ENCODE measurements at regions not wholly inside any gene's neighbourhood (a gene's known extent, or its start where the extent isn't known, plus 50 kb on each side); places are given as distances from the start of the nearest gene placed in this dataset.

DNA sequence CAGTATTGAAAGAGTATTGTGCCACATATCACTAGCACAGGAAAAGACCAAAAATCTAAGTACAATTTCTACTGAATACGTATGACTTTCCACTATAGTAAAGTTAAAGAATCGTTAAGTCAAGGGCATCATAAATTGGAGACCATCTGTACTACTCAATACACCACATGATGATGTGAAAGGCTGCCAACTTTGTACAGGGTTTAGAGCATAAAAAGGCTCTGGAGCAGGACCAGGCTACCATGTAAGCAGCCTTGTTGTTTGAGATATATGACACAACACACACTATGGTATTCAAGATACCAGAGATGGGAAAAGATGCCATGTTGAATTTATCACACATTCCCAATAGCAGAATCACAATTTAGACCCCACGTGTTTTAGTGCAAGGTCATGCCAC, 294.9 kb upstream of the TRPC5 start:
- DNase-seq (ENCODE audit: low read depth), result no peak
- TF ChIP-seq, protein P1, sequence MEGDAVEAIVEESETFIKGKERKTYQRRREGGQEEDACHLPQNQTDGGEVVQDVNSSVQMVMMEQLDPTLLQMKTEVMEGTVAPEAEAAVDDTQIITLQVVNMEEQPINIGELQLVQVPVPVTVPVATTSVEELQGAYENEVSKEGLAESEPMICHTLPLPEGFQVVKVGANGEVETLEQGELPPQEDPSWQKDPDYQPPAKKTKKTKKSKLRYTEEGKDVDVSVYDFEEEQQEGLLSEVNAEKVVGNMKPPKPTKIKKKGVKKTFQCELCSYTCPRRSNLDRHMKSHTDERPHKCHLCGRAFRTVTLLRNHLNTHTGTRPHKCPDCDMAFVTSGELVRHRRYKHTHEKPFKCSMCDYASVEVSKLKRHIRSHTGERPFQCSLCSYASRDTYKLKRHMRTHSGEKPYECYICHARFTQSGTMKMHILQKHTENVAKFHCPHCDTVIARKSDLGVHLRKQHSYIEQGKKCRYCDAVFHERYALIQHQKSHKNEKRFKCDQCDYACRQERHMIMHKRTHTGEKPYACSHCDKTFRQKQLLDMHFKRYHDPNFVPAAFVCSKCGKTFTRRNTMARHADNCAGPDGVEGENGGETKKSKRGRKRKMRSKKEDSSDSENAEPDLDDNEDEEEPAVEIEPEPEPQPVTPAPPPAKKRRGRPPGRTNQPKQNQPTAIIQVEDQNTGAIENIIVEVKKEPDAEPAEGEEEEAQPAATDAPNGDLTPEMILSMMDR (conservative IDR thresholded peaks at IDR 0.05; ENCODE audit: low read depth, low read length), result no peak
- H3K4me3 ChIP-seq (ENCODE audit: low read depth, low read length), result no peak overlapping the region

DNA sequence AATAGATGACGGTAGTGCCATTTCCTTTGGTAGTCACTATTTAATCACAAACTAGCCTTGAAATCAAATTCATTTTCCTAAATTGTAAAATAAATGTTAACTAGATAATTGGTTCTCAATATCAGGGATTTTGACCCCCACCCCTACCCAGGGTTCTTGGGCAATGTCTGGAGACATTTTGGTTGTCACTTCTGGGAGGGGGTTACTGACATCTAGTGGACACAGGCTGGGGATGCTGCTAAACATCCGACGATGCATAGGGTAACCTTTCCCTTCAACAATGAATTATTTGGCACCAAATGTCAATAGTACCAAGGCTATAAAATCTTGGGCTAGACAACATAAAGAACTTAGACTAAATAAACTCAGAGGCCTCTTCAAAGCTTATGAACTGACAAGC, 285.8 kb upstream of the TRPC5 start:
- TF ChIP-seq, protein P1 (conservative IDR thresholded peaks at IDR 0.05; ENCODE audit: low read depth, low read length), result peak; percentile 26
- DNase-seq (ENCODE audit: low read depth), result no peak
- no peak overlapping the region for H3K4me3 ChIP-seq (ENCODE audit: low read depth, low read length)

DNA sequence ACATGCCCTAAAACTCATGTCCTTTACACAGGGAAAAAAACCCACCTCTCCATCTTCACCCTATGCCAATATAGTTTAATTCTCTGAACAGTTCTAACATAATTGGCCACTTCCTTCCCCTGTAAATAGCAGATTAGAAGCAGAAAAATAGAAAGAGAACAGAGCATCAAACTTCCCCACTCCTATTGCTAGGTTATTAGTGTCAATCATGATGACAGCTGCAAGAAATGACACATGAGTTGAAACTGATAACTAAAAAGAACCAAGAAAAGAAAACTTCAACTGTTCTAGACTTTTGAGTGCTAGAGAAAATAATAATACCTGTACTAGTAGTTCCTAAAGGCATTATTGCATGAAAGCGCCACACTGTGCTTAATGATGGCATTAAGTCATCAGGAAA, 284.5 kb upstream of the TRPC5 start:
- TF ChIP-seq, protein P1 (conservative IDR thresholded peaks at IDR 0.05; ENCODE audit: low read depth, low read length), result no peak
- H3K4me3 ChIP-seq (ENCODE audit: low read depth, low read length), result no peak overlapping the region
- DNase-seq (ENCODE audit: low read depth), result no peak

- DNase-seq (ENCODE audit: low read depth), result no peak
- no peak overlapping the region for H3K4me3 ChIP-seq (ENCODE audit: low read depth, low read length)
Measured at GRCh38 chrX:112359906-112360305, 277.3 kb upstream of the TRPC5 start.

DNA sequence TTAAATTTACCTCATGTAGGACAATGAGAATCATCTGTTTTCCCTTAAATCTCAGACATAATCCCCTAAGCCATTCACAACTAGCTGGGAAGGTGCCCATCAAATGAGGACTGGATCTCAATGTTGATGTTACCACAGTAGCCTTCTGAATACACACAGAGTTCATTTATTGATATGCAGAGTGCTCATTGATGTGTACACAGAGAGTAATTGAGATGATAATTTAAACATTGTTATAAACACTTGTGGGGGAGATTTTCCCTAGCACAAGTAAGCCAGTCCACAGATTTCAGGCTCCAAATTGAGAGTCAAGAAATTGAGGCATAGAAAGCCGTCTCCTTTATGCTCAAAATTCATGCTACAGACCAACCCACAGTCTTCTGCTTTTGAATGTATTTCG, 273.4 kb upstream of the TRPC5 start:
- no peak for DNase-seq (ENCODE audit: low read depth)
- TF ChIP-seq, protein P1 (conservative IDR thresholded peaks at IDR 0.05; ENCODE audit: low read depth, low read length), result no peak
- H3K4me3 ChIP-seq (ENCODE audit: low read depth, low read length), result no peak overlapping the region

More at GRCh38 chrX:112359906-112360305, 277.3 kb upstream of the TRPC5 start:
- TF ChIP-seq, protein P1 (conservative IDR thresholded peaks at IDR 0.05; ENCODE audit: low read depth, low read length), result no peak

DNA sequence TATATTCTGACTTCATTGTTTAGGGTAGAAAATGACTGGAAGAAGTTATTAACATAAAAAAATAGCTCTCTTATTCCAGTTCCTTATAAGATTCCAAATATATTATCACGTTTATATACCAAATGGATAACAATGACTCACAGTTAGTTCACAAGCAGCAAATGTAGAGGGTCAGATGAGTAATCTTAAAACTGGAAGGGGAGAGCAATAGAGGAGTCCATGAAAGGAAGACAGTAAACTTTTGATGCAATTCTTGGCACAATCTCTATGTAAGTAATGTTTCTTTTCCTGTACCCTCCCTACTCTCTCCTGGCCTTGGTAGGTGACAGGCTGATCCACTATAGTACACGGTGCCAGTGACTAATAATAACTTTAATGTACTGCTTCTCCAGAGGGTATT, 259.0 kb upstream of the TRPC5 start:
- TF ChIP-seq, protein P1 (conservative IDR thresholded peaks at IDR 0.05; ENCODE audit: low read depth, low read length), result no peak
- DNase-seq (ENCODE audit: low read depth), result no peak
- H3K4me3 ChIP-seq (ENCODE audit: low read depth, low read length), result no peak overlapping the region

DNA sequence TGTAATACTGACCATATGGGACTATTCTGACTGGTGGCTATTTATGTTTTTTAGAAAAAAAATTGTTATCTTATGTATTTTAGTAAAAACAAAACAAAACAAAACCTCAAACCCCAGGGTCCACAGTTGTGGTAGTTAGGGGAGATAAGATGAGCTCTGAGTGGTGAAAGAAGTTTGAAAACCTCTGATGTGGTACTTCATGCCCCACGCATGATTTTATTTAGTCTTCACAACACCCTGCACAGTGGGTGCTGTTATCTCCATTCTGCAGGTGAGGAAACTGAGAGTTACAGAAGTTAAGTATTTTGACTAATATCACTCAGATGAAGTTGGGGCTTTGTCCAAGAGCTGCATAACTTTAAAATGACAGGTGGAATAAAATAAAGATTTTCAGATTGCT, 230.6 kb upstream of the TRPC5 start:
- no peak overlapping the region for H3K4me3 ChIP-seq (ENCODE audit: low read depth, low read length)
- TF ChIP-seq, protein P1 (conservative IDR thresholded peaks at IDR 0.05; ENCODE audit: low read depth, low read length), result no peak
- no peak for DNase-seq (ENCODE audit: low read depth)
